ENCODE measurements at regions not wholly inside any gene's neighbourhood (a gene's known extent, or its start where the extent isn't known, plus 50 kb on each side); places are given as distances from the start of the nearest gene placed in this dataset.

GRCh38 chr11:19573666-19574065, 139.0 kb upstream of the NAV2 start:
- no peaks in the 10 kb centered on the region for H3K36me3 Mint-ChIP-seq (ENCODE audit: low read depth)
- no peaks in the 10 kb centered on the region for H3K9me3 Mint-ChIP-seq
- intact Hi-C loops (cut with micrococcal nuclease), result no loop called here
- no peak overlapping the region for H3K27ac Mint-ChIP-seq
- H3K4me3 Mint-ChIP-seq, result no peak overlapping the region
- no peaks in the 10 kb centered on the region for H3K27me3 Mint-ChIP-seq
- DNase-seq, result no peak
- H3K4me1 Mint-ChIP-seq, result no peaks in the 10 kb centered on the region

- Mint-ChIP-seq H3K4me1 (no peaks in the 10 kb centered on the region), H3K36me3 (ENCODE audit: low read depth) (no peaks in the 10 kb centered on the region), H3K9me3 (no peaks in the 10 kb centered on the region), H3K27ac (no peak overlapping the region), H3K4me3 (no peak overlapping the region), H3K27me3 (peaks cover 2% of the 10 kb centered on the region)
- intact Hi-C loops (cut with micrococcal nuclease), result no loop called here
- no peak for DNase-seq
These were observed 140.7 kb upstream of the NAV2 start for GRCh38 chr11:19571906-19572305.

- Mint-ChIP-seq H3K9me3 (no peaks in the 10 kb centered on the region), H3K4me3 (no peak overlapping the region), H3K4me1 (no peaks in the 10 kb centered on the region), H3K27ac (no peak overlapping the region), H3K36me3 (ENCODE audit: low read depth) (no peaks in the 10 kb centered on the region), H3K27me3 (peaks cover 2% of the 10 kb centered on the region)
- DNase-seq, result no peak
- intact Hi-C loops (cut with micrococcal nuclease), result no loop called here
These were observed 141.7 kb upstream of the NAV2 start for GRCh38 chr11:19570889-19571288.

GRCh38 chr11:19567996-19568395, 144.6 kb upstream of the NAV2 start:
- no peaks in the 10 kb centered on the region for H3K4me1 Mint-ChIP-seq
- DNase-seq, result no peak
- no peak overlapping the region for H3K4me3 Mint-ChIP-seq
- H3K36me3 Mint-ChIP-seq (ENCODE audit: low read depth), result no peaks in the 10 kb centered on the region
- H3K9me3 Mint-ChIP-seq, result no peaks in the 10 kb centered on the region
- intact Hi-C loops (cut with micrococcal nuclease), result no loop called here
- peaks cover 4% of the 10 kb centered on the region for H3K27me3 Mint-ChIP-seq
- H3K27ac Mint-ChIP-seq, result no peak overlapping the region

GRCh38 chr11:19566583-19567379, 145.9 kb upstream of the NAV2 start:
- no peak overlapping the region for H3K27ac Mint-ChIP-seq
- intact Hi-C loops (cut with micrococcal nuclease), result no loop called here
- no peaks in the 10 kb centered on the region for H3K36me3 Mint-ChIP-seq (ENCODE audit: low read depth)

GRCh38 chr11:19565639-19566038, 147.0 kb upstream of the NAV2 start:
- H3K4me3 Mint-ChIP-seq, result no peak overlapping the region
- DNase-seq, result no peak
- no peaks in the 10 kb centered on the region for H3K36me3 Mint-ChIP-seq (ENCODE audit: low read depth)
- peaks cover 6% of the 10 kb centered on the region for H3K27me3 Mint-ChIP-seq
- intact Hi-C loops (cut with micrococcal nuclease), result no loop called here
- no peaks in the 10 kb centered on the region for H3K4me1 Mint-ChIP-seq
- no peak overlapping the region for H3K27ac Mint-ChIP-seq
- H3K9me3 Mint-ChIP-seq, result no peaks in the 10 kb centered on the region

More at GRCh38 chr11:19566583-19567379, 145.9 kb upstream of the NAV2 start:
- H3K27me3 Mint-ChIP-seq, result peaks cover 6% of the 10 kb centered on the region
- H3K4me1 Mint-ChIP-seq, result no peaks in the 10 kb centered on the region
- no peaks in the 10 kb centered on the region for H3K9me3 Mint-ChIP-seq
- DNase-seq, result no peak
- H3K4me3 Mint-ChIP-seq, result no peak overlapping the region

GRCh38 chr11:19562156-19562555, 150.5 kb upstream of the NAV2 start:
- no peaks in the 10 kb centered on the region for H3K9me3 Mint-ChIP-seq
- no peak overlapping the region for H3K27ac Mint-ChIP-seq
- H3K4me1 Mint-ChIP-seq, result no peaks in the 10 kb centered on the region
- no peaks in the 10 kb centered on the region for H3K36me3 Mint-ChIP-seq (ENCODE audit: low read depth)
- intact Hi-C loops (cut with micrococcal nuclease), result no loop called here
- no peak overlapping the region for H3K4me3 Mint-ChIP-seq
- no peak for DNase-seq
- peaks cover 10% of the 10 kb centered on the region for H3K27me3 Mint-ChIP-seq

- Mint-ChIP-seq H3K27ac (no peak overlapping the region), H3K4me3 (no peak overlapping the region), H3K9me3 (no peaks in the 10 kb centered on the region), H3K27me3 (peaks cover 8% of the 10 kb centered on the region), H3K4me1 (no peaks in the 10 kb centered on the region), H3K36me3 (ENCODE audit: low read depth) (no peaks in the 10 kb centered on the region)
- no peak for DNase-seq
- intact Hi-C loops (cut with micrococcal nuclease), result no loop called here
These were observed 151.6 kb upstream of the NAV2 start for GRCh38 chr11:19561011-19561410.

- Mint-ChIP-seq H3K4me3 (no peak overlapping the region), H3K9me3 (no peaks in the 10 kb centered on the region), H3K36me3 (ENCODE audit: low read depth) (no peaks in the 10 kb centered on the region), H3K27me3 (peaks cover 8% of the 10 kb centered on the region), H3K27ac (no peak overlapping the region), H3K4me1 (no peaks in the 10 kb centered on the region)
- intact Hi-C loops (cut with micrococcal nuclease), result no loop called here
- no peak for DNase-seq
These were observed 152.5 kb upstream of the NAV2 start for GRCh38 chr11:19560156-19560555.

GRCh38 chr11:19559746-19560145, 152.9 kb upstream of the NAV2 start:
- peaks cover 8% of the 10 kb centered on the region for H3K27me3 Mint-ChIP-seq
- intact Hi-C loops (cut with micrococcal nuclease), result no loop called here
- H3K4me1 Mint-ChIP-seq, result no peaks in the 10 kb centered on the region
- H3K9me3 Mint-ChIP-seq, result no peaks in the 10 kb centered on the region
- H3K27ac Mint-ChIP-seq, result no peak overlapping the region
- DNase-seq, result no peak
- H3K36me3 Mint-ChIP-seq (ENCODE audit: low read depth), result no peaks in the 10 kb centered on the region
- H3K4me3 Mint-ChIP-seq, result no peak overlapping the region

- no peaks in the 10 kb centered on the region for H3K4me1 Mint-ChIP-seq
- DNase-seq, result no peak
- no peaks in the 10 kb centered on the region for H3K36me3 Mint-ChIP-seq (ENCODE audit: low read depth)
- intact Hi-C loops (cut with micrococcal nuclease), result no loop called here
- no peak overlapping the region for H3K27ac Mint-ChIP-seq
- H3K27me3 Mint-ChIP-seq, result peaks cover 8% of the 10 kb centered on the region
- H3K4me3 Mint-ChIP-seq, result no peak overlapping the region
- H3K9me3 Mint-ChIP-seq, result no peaks in the 10 kb centered on the region
These were observed 154.2 kb upstream of the NAV2 start for GRCh38 chr11:19558189-19558986.

GRCh38 chr11:19557720-19558140, 154.9 kb upstream of the NAV2 start:
- Mint-ChIP-seq H3K27ac (no peak overlapping the region), H3K9me3 (no peaks in the 10 kb centered on the region), H3K4me3 (no peak overlapping the region), H3K27me3 (peaks cover 4% of the 10 kb centered on the region), H3K36me3 (ENCODE audit: low read depth) (no peaks in the 10 kb centered on the region), H3K4me1 (no peaks in the 10 kb centered on the region)
- peak; percentile 89 for DNase-seq
- intact Hi-C loops (cut with micrococcal nuclease), result no loop called here

- intact Hi-C loops (cut with micrococcal nuclease), result no loop called here
- no peak overlapping the region for H3K4me3 Mint-ChIP-seq
- no peaks in the 10 kb centered on the region for H3K4me1 Mint-ChIP-seq
- no peak overlapping the region for H3K27ac Mint-ChIP-seq
- H3K27me3 Mint-ChIP-seq, result peaks cover 4% of the 10 kb centered on the region
- DNase-seq, result no peak
- H3K9me3 Mint-ChIP-seq, result no peaks in the 10 kb centered on the region
- no peaks in the 10 kb centered on the region for H3K36me3 Mint-ChIP-seq (ENCODE audit: low read depth)
These were observed 155.5 kb upstream of the NAV2 start for GRCh38 chr11:19557185-19557584.

- Mint-ChIP-seq H3K4me3 (no peak overlapping the region), H3K27ac (no peak overlapping the region), H3K9me3 (no peaks in the 10 kb centered on the region), H3K27me3 (peaks cover 4% of the 10 kb centered on the region), H3K36me3 (ENCODE audit: low read depth) (no peaks in the 10 kb centered on the region), H3K4me1 (no peaks in the 10 kb centered on the region)
- intact Hi-C loops (cut with micrococcal nuclease), result no loop called here
- no peak for DNase-seq
These were observed 157.4 kb upstream of the NAV2 start for GRCh38 chr11:19555266-19555665.
